ENCODE measurements at regions not wholly inside any gene's neighbourhood (a gene's known extent, or its start where the extent isn't known, plus 50 kb on each side); places are given as distances from the start of the nearest gene placed in this dataset.

DNA sequence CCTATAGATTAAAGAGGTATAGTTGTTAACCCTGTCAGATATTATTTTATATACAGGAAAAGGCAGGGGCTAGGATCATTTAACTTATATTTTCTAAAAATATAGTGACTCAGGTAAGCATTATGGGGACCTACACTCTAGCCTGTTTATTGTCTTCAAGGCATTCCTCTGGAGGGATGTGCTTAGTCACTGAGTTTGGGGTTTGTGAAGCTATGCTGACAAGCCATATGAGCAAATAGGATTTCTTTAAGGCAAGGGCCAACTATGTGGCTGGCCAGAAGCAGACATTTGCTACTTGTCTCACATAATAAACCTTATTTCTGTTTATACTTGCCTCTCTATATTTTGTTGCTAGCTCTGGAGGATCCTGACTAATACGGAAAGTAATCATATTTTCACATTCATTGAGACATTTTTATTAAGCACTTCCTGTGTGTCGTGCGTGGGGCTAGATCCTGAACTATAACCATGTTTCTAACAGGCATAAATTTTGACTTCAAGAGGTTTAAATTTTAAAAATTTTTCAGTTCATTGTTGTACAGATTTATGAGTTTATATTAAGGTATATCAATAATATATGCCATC lies 153.4 kb downstream of the OTOL1 start:
- no peak overlapping the region for H3K4me3 ChIP-seq (replicated peaks in 1 of 3; ENCODE audit: insufficient read depth in 1 of 3, low read depth in 2 of 3, low read length in 3 of 3)
- H3K79me2 ChIP-seq (ENCODE audit: insufficient read depth, low read length) = no peaks in the 10 kb centered on the region
- no peak for DNase-seq (ENCODE audit: low spot score)
- H3K27me3 ChIP-seq (ENCODE audit: control insufficient read depth in 1 of 2, insufficient read depth in 2 of 2, low read length in 2 of 2) = no peaks in the 10 kb centered on the region
- in situ Hi-C loops (cut with HindIII; ENCODE audit: extremely low pct_ligation_motif_present, low pct_unique_long_range_greater_than_20kb) = no loop called here
- no peaks in the 10 kb centered on the region for H3K4me1 ChIP-seq (ENCODE audit: insufficient read depth, low read length)
- no peak overlapping the region for H3K9ac ChIP-seq (ENCODE audit: insufficient read depth, low read depth, low read length)
- H3K4me2 ChIP-seq (ENCODE audit: low read depth, low read length) = no peak overlapping the region
- TF ChIP-seq EZH2 (conservative IDR thresholded peaks at IDR 0.05; ENCODE audit: low read depth, low read length) (no peak), MEF2D (CRISPR knock-in tag; IDR thresholded peaks at IDR 0.05) (no peak), RFXAP (CRISPR knock-in tag; IDR thresholded peaks at IDR 0.05; ENCODE audit: borderline replicate concordance) (no peak), SCMH1 (CRISPR knock-in tag; IDR thresholded peaks at IDR 0.05; ENCODE audit: borderline replicate concordance) (no peak), RARA (CRISPR knock-in tag; IDR thresholded peaks at IDR 0.05) (no peak), ZNF83 (CRISPR knock-in tag; IDR thresholded peaks at IDR 0.05; ENCODE audit: borderline replicate concordance) (no peak), ZNF562 (CRISPR knock-in tag; IDR thresholded peaks at IDR 0.05; ENCODE audit: borderline replicate concordance) (no peak), ZNF746 (CRISPR knock-in tag; IDR thresholded peaks at IDR 0.05) (no peak), IRF2 (CRISPR knock-in tag; IDR thresholded peaks at IDR 0.05) (no peak), ZNF615 (CRISPR knock-in tag; IDR thresholded peaks at IDR 0.05; ENCODE audit: borderline replicate concordance) (no peak), ATF7 (IDR thresholded peaks at IDR 0.05) (no peak), ATF7 (CRISPR knock-in tag; IDR thresholded peaks at IDR 0.05) (no peak), ZNF556 (CRISPR knock-in tag; IDR thresholded peaks at IDR 0.05; ENCODE audit: borderline replicate concordance) (no peak)
- TF ChIP-seq, protein P1, sequence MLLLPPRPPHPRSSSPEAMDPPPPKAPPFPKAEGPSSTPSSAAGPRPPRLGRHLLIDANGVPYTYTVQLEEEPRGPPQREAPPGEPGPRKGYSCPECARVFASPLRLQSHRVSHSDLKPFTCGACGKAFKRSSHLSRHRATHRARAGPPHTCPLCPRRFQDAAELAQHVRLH (CRISPR knock-in tag; IDR thresholded peaks at IDR 0.05; ENCODE audit: borderline replicate concordance, low read depth) = no peak
- TF ChIP-seq, protein P2, sequence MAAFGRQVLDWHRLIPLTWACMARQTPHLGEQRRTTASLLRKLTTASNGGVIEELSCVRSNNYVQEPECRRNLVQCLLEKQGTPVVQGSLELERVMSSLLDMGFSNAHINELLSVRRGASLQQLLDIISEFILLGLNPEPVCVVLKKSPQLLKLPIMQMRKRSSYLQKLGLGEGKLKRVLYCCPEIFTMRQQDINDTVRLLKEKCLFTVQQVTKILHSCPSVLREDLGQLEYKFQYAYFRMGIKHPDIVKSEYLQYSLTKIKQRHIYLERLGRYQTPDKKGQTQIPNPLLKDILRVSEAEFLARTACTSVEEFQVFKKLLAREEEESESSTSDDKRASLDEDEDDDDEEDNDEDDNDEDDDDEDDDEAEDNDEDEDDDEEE (CRISPR knock-in tag; IDR thresholded peaks at IDR 0.05) = no peak
- TF ChIP-seq, protein P3, sequence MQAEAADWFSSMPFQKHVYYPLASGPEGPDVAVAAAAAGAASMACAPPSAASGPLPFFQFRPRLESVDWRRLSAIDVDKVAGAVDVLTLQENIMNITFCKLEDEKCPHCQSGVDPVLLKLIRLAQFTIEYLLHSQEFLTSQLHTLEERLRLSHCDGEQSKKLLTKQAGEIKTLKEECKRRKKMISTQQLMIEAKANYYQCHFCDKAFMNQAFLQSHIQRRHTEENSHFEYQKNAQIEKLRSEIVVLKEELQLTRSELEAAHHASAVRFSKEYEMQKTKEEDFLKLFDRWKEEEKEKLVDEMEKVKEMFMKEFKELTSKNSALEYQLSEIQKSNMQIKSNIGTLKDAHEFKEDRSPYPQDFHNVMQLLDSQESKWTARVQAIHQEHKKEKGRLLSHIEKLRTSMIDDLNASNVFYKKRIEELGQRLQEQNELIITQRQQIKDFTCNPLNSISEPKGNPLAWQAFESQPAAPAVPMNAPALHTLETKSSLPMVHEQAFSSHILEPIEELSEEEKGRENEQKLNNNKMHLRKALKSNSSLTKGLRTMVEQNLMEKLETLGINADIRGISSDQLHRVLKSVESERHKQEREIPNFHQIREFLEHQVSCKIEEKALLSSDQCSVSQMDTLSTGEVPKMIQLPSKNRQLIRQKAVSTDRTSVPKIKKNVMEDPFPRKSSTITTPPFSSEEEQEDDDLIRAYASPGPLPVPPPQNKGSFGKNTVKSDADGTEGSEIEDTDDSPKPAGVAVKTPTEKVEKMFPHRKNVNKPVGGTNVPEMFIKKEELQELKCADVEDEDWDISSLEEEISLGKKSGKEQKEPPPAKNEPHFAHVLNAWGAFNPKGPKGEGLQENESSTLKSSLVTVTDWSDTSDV (CRISPR knock-in tag; IDR thresholded peaks at IDR 0.05) = no peak
- H2AFZ ChIP-seq (ENCODE audit: low read length) = no peak overlapping the region
- ChIA-PET POLR2A (no interaction called here), CTCF (ENCODE audit: low intra/inter-chr PET ratio, low total read pairs) (no interaction called here)
- FAIRE-seq = no peak
- no peak overlapping the region for H3K27ac ChIP-seq (ENCODE audit: extremely low read length, insufficient read depth, low read length)
- BruUV-seq (replicated peaks) = no TSS peak
- H3K9me3 ChIP-seq (ENCODE audit: low read length) = no peaks in the 10 kb centered on the region
- intact Hi-C loops (cut with micrococcal nuclease; ENCODE audit: unreplicated experiment) = no loop called here
- no peaks in the 10 kb centered on the region for H3K36me3 ChIP-seq (replicated peaks in 1 of 2; ENCODE audit: control insufficient read depth in 1 of 2, insufficient read depth in 2 of 2, low read length in 2 of 2)
- 2% methylated on average over 3 of the region's 3 CpGs for WGBS (ENCODE audit: low lambda C conversion rate)
- no peak for ATAC-seq
- H4K20me1 ChIP-seq (ENCODE audit: insufficient read depth, low read length) = no peaks in the 10 kb centered on the region

Measured in HepG2 (cell line).